WTC11 (cell line): ENCODE measurements at regions not wholly inside any gene's neighbourhood (a gene's known extent, or its start where the extent isn't known, plus 50 kb on each side); places are given as distances from the start of the nearest gene placed in this dataset.

ENCODE experiments used
- ATF2 ChIP-seq: sonication (generic); formaldehyde crosslinking; IDR thresholded peaks from 2 replicates; pipeline ENCODE4 v1.8.1; 2022; ENCODE audit warnings: low read depth, missing genetic modification reagents, borderline replicate concordance
- CTCF ChIP-seq: fragments of 200-600 bp; IDR thresholded peaks from 2 replicates; pipeline ENCODE4 v1.8.0; 2022; ENCODE audit warnings: antibody characterized with exemption
- ELF4 ChIP-seq: sonication (generic); formaldehyde crosslinking; IDR thresholded peaks from 2 replicates; pipeline ENCODE4 v1.8.1; 2022; ENCODE audit warnings: low read depth, mild to moderate bottlenecking, moderate library complexity, missing genetic modification reagents
- SMAD4 ChIP-seq: sonication (generic); formaldehyde crosslinking; IDR thresholded peaks from 2 replicates; pipeline ENCODE4 v1.8.0; 2022; ENCODE audit warnings: mild to moderate bottlenecking, missing genetic modification reagents
- TF ChIP-seq, protein P1 (sequence below): fragments of 250-450 bp; sonication (Bioruptor Pico); IDR thresholded peaks from 2 replicates; pipeline ENCODE4 v1.9.0; 2021; ENCODE audit warnings: moderate library complexity, mild to moderate bottlenecking, inconsistent platforms, borderline replicate concordance

DNA sequence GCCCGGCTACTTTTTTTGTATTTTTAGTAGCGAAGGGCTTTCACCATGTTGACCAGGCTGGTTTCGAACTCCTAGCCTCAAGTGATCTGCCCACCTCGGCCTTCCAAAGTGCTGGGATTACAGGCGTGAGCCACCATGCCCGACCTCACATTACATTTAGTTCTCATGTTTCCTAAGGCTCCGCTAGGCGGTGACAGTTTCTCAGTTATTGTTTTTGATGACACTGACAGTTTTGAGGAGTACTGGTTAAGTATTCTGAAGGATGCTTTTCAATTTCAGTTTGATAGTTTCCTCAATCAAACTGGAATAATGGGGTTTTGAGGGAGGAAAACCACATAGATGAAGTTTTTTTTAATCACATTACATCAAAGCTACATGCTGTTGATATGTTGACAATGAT lies 1028.5 kb downstream of the CDH8 start:
- TF ChIP-seq CTCF: no peak
- TF ChIP-seq ATF2: no peak
- TF ChIP-seq SMAD4 (CRISPR knock-in tag): no peak
- TF ChIP-seq, protein P1, sequence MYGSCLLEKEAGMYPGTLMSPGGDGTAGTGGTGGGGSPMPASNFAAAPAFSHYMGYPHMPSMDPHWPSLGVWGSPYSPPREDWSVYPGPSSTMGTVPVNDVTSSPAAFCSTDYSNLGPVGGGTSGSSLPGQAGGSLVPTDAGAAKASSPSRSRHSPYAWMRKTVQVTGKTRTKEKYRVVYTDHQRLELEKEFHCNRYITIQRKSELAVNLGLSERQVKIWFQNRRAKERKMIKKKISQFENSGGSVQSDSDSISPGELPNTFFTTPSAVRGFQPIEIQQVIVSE (CRISPR knock-in tag): no peak
- TF ChIP-seq ELF4 (CRISPR knock-in tag): no peak
